ENCODE measurements at regions not wholly inside any gene's neighbourhood (a gene's known extent, or its start where the extent isn't known, plus 50 kb on each side); places are given as distances from the start of the nearest gene placed in this dataset.

DNA sequence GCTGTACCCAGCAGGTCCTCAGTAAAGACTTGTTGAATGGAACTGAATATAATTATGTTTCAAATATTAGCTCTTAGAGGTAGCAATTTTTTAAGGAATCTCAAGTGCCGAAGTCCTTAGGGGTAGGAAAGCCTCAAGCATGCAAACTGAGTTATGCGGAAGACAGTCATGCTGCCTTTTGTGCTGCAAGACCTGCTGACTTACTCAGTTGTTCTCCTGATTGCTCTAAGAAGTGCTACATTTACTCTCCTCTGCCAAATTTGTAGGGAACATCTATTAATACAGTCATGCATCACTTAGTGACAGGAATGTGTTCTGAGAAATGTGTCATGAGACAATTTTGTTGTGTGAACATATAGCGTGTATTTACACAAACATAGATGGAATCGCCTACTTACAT lies 325.6 kb upstream of the AZI2 start:
- no peak for TF ChIP-seq CTCF (conservative IDR thresholded peaks at IDR 0.05; ENCODE audit: low read depth, low read length)
- TF ChIP-seq EZH2 (IDR thresholded peaks at IDR 0.05; ENCODE audit: low read length, unreplicated experiment), result no peak
